ENCODE measurements at regions not wholly inside any gene's neighbourhood (a gene's known extent, or its start where the extent isn't known, plus 50 kb on each side); places are given as distances from the start of the nearest gene placed in this dataset.

DNA sequence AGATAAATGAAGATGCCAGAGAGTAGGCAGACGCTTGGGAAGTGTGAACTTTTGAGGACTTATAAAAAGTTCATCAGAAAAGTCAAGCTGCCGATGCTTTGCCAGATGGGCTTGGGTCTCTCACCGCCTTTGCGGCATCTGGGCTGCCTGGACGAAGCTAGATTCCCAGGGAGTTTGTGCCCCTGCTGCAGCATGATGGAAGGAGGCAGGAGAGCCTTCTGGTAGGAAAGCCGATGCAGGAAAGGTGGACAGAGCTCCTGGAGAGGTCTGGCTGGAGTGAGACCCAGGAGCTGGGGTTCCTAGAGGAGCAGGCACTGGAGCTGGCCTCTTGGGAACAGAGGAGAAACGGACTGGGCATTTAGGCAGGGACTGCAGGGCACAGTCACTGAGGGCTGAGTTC is 51.9 kb upstream of the ATP2B2 start:
- TF ChIP-seq, protein P1, sequence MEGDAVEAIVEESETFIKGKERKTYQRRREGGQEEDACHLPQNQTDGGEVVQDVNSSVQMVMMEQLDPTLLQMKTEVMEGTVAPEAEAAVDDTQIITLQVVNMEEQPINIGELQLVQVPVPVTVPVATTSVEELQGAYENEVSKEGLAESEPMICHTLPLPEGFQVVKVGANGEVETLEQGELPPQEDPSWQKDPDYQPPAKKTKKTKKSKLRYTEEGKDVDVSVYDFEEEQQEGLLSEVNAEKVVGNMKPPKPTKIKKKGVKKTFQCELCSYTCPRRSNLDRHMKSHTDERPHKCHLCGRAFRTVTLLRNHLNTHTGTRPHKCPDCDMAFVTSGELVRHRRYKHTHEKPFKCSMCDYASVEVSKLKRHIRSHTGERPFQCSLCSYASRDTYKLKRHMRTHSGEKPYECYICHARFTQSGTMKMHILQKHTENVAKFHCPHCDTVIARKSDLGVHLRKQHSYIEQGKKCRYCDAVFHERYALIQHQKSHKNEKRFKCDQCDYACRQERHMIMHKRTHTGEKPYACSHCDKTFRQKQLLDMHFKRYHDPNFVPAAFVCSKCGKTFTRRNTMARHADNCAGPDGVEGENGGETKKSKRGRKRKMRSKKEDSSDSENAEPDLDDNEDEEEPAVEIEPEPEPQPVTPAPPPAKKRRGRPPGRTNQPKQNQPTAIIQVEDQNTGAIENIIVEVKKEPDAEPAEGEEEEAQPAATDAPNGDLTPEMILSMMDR (IDR thresholded peaks at IDR 0.05), result no peak
- no peak for TF ChIP-seq GATA2 (CRISPR knock-in tag; IDR thresholded peaks at IDR 0.05)
- no peak for TF ChIP-seq FOXM1 (IDR thresholded peaks at IDR 0.05; ENCODE audit: low read depth)
- no peak for TF ChIP-seq NFIC (IDR thresholded peaks at IDR 0.05; ENCODE audit: borderline replicate concordance)
- TF ChIP-seq EP300 (IDR thresholded peaks at IDR 0.05; ENCODE audit: borderline replicate concordance in 1 of 2, low read depth in 1 of 2, low read length in 1 of 2), result no peak
- TF ChIP-seq, protein P2, sequence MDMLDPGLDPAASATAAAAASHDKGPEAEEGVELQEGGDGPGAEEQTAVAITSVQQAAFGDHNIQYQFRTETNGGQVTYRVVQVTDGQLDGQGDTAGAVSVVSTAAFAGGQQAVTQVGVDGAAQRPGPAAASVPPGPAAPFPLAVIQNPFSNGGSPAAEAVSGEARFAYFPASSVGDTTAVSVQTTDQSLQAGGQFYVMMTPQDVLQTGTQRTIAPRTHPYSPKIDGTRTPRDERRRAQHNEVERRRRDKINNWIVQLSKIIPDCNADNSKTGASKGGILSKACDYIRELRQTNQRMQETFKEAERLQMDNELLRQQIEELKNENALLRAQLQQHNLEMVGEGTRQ (IDR thresholded peaks at IDR 0.05; ENCODE audit: borderline replicate concordance, low read depth, low read length), result no peak
- TF ChIP-seq RAD21 (IDR thresholded peaks at IDR 0.05; ENCODE audit: low read length), result no peak
- no peak for TF ChIP-seq YY1 (IDR thresholded peaks at IDR 0.05; ENCODE audit: low read depth)
- TF ChIP-seq POLR2AphosphoS5 (IDR thresholded peaks at IDR 0.05; ENCODE audit: low read depth, low read length), result no peak
- TF ChIP-seq MEF2A (IDR thresholded peaks at IDR 0.05; ENCODE audit: borderline replicate concordance, low read depth), result no peak
- no peak for TF ChIP-seq SMC3 (IDR thresholded peaks at IDR 0.05; ENCODE audit: low read depth, low read length)
- no peak for TF ChIP-seq FOSL2 (IDR thresholded peaks at IDR 0.05; ENCODE audit: borderline replicate concordance, low read depth)
- TF ChIP-seq RXRA (IDR thresholded peaks at IDR 0.05; ENCODE audit: borderline replicate concordance, low read depth), result no peak
- no peak for TF ChIP-seq JUND (IDR thresholded peaks at IDR 0.05)
